ENCODE measurements at regions not wholly inside any gene's neighbourhood (a gene's known extent, or its start where the extent isn't known, plus 50 kb on each side); places are given as distances from the start of the nearest gene placed in this dataset.

GRCh38 chr5:68592351-68592750 lies 376.8 kb downstream of the PIK3R1 start (continued):
- TF ChIP-seq MLX (CRISPR knock-in tag; IDR thresholded peaks at IDR 0.05) (no peak), SIX4 (CRISPR knock-in tag; IDR thresholded peaks at IDR 0.05) (no peak), ARHGAP35 (CRISPR knock-in tag; IDR thresholded peaks at IDR 0.05; ENCODE audit: borderline replicate concordance) (no peak), ZNF282 (IDR thresholded peaks at IDR 0.05; ENCODE audit: partially characterized antibody) (no peak), SALL1 (CRISPR knock-in tag; IDR thresholded peaks at IDR 0.05) (no peak), ZNF674 (CRISPR knock-in tag; IDR thresholded peaks at IDR 0.05; ENCODE audit: low read depth) (no peak)

GRCh38 chr5:68593211-68593671 lies 377.7 kb downstream of the PIK3R1 start:
- H3K27ac ChIP-seq (ENCODE audit: extremely low read length, insufficient read depth, low read length): no peak overlapping the region
- FAIRE-seq (no peak), DNase-seq (ENCODE audit: low spot score) (no peak), ATAC-seq (no peak)
- no peaks in the 10 kb centered on the region; a peak in 1 of 5 replicates for H3K27me3 ChIP-seq (ENCODE audit: control insufficient read depth in 1 of 2, insufficient read depth in 2 of 2, low read length in 2 of 2)
- no peaks in the 10 kb centered on the region for H4K20me1 ChIP-seq (ENCODE audit: insufficient read depth, low read length)
- no peak overlapping the region for H3K4me2 ChIP-seq (ENCODE audit: low read depth, low read length)
- ChIA-PET POLR2A (no interaction called here), CTCF (ENCODE audit: low intra/inter-chr PET ratio, low total read pairs) (no interaction called here)
- intact Hi-C loops (cut with micrococcal nuclease; ENCODE audit: unreplicated experiment) (no loop called here), in situ Hi-C loops (cut with HindIII; ENCODE audit: extremely low pct_ligation_motif_present, low pct_unique_long_range_greater_than_20kb) (no loop called here)
- no TSS peak for BruUV-seq (replicated peaks)
- H3K79me2 ChIP-seq (ENCODE audit: insufficient read depth, low read length): no peaks in the 10 kb centered on the region
- H3K9ac ChIP-seq (ENCODE audit: insufficient read depth, low read depth, low read length): no peak overlapping the region
- no peaks in the 10 kb centered on the region for H3K36me3 ChIP-seq (replicated peaks in 1 of 2; ENCODE audit: control insufficient read depth in 1 of 2, insufficient read depth in 2 of 2, low read length in 2 of 2)
- no peaks in the 10 kb centered on the region for H3K4me1 ChIP-seq (ENCODE audit: insufficient read depth, low read length)
- no peak overlapping the region for H3K4me3 ChIP-seq (replicated peaks in 1 of 3; ENCODE audit: insufficient read depth in 1 of 3, low read depth in 2 of 3, low read length in 3 of 3)
- H2AFZ ChIP-seq (ENCODE audit: low read length): no peak overlapping the region
- 0% methylated on average over 4 of the region's 5 CpGs for WGBS (ENCODE audit: low lambda C conversion rate)
- H3K9me3 ChIP-seq (ENCODE audit: low read length): no peaks in the 10 kb centered on the region
- TF ChIP-seq SETDB1 (CRISPR knock-in tag; IDR thresholded peaks at IDR 0.05; ENCODE audit: borderline replicate concordance) (no peak), SAFB2 (CRISPR knock-in tag; IDR thresholded peaks at IDR 0.05; ENCODE audit: borderline replicate concordance, low read depth) (no peak), IRF2 (CRISPR knock-in tag; IDR thresholded peaks at IDR 0.05) (no peak), NONO (IDR thresholded peaks at IDR 0.05) (no peak), NONO (CRISPR knock-in tag; conservative IDR thresholded peaks at IDR 0.05) (no peak), NFE2L1 (CRISPR knock-in tag; IDR thresholded peaks at IDR 0.05; ENCODE audit: borderline replicate concordance) (no peak), PHB2 (IDR thresholded peaks at IDR 0.05; ENCODE audit: partially characterized antibody) (no peak), KLF16 (CRISPR knock-in tag; IDR thresholded peaks at IDR 0.05) (no peak), HMGA1 (CRISPR knock-in tag; conservative IDR thresholded peaks at IDR 0.05) (no peak)
- TF ChIP-seq, protein P1, sequence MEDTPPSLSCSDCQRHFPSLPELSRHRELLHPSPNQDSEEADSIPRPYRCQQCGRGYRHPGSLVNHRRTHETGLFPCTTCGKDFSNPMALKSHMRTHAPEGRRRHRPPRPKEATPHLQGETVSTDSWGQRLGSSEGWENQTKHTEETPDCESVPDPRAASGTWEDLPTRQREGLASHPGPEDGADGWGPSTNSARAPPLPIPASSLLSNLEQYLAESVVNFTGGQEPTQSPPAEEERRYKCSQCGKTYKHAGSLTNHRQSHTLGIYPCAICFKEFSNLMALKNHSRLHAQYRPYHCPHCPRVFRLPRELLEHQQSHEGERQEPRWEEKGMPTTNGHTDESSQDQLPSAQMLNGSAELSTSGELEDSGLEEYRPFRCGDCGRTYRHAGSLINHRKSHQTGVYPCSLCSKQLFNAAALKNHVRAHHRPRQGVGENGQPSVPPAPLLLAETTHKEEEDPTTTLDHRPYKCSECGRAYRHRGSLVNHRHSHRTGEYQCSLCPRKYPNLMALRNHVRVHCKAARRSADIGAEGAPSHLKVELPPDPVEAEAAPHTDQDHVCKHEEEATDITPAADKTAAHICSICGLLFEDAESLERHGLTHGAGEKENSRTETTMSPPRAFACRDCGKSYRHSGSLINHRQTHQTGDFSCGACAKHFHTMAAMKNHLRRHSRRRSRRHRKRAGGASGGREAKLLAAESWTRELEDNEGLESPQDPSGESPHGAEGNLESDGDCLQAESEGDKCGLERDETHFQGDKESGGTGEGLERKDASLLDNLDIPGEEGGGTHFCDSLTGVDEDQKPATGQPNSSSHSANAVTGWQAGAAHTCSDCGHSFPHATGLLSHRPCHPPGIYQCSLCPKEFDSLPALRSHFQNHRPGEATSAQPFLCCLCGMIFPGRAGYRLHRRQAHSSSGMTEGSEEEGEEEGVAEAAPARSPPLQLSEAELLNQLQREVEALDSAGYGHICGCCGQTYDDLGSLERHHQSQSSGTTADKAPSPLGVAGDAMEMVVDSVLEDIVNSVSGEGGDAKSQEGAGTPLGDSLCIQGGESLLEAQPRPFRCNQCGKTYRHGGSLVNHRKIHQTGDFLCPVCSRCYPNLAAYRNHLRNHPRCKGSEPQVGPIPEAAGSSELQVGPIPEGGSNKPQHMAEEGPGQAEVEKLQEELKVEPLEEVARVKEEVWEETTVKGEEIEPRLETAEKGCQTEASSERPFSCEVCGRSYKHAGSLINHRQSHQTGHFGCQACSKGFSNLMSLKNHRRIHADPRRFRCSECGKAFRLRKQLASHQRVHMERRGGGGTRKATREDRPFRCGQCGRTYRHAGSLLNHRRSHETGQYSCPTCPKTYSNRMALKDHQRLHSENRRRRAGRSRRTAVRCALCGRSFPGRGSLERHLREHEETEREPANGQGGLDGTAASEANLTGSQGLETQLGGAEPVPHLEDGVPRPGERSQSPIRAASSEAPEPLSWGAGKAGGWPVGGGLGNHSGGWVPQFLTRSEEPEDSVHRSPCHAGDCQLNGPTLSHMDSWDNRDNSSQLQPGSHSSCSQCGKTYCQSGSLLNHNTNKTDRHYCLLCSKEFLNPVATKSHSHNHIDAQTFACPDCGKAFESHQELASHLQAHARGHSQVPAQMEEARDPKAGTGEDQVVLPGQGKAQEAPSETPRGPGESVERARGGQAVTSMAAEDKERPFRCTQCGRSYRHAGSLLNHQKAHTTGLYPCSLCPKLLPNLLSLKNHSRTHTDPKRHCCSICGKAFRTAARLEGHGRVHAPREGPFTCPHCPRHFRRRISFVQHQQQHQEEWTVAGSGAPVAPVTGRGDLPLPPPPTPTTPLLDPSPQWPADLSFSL (CRISPR knock-in tag; IDR thresholded peaks at IDR 0.05): no peak
- TF ChIP-seq, protein P2, sequence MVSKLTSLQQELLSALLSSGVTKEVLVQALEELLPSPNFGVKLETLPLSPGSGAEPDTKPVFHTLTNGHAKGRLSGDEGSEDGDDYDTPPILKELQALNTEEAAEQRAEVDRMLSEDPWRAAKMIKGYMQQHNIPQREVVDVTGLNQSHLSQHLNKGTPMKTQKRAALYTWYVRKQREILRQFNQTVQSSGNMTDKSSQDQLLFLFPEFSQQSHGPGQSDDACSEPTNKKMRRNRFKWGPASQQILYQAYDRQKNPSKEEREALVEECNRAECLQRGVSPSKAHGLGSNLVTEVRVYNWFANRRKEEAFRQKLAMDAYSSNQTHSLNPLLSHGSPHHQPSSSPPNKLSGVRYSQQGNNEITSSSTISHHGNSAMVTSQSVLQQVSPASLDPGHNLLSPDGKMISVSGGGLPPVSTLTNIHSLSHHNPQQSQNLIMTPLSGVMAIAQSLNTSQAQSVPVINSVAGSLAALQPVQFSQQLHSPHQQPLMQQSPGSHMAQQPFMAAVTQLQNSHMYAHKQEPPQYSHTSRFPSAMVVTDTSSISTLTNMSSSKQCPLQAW (CRISPR knock-in tag; IDR thresholded peaks at IDR 0.05): no peak

All from HepG2 (cell line).